Activated CD4-positive, alpha-beta T cell treated with anti-CD3 and anti-CD28 coated beads, Interleukin-2, Interleukin-6, amounts not matched to agents 100 ng/mL and 50 ng/mL, durations not matched to agents 16 hours and 8 hours (primary cell): ENCODE measurements at regions not wholly inside any gene's neighbourhood (a gene's known extent, or its start where the extent isn't known, plus 50 kb on each side); places are given as distances from the start of the nearest gene placed in this dataset.

Experiments used
- DNase-seq: peaks from one replicate; pipeline ENCODE4 v3.0.0-alpha.2; 2020

DNA sequence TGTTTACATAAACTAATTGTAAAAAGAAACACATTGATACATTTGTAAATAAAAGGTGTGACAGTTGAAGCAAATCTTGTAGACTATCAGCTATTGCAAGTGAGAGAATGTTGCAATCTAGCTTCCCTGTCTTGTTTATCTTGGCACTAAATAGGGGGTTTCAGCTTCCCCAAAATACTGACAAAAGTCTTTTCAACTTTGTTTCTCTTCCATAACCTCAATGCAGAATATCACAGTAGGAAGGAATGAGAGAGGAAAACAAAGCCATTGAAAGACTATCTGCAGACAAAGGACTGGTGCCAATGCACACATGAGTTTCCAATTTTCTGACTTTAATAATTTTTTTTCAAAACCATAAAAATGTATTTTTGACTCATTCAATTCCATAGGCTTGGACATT is 886.2 kb upstream of the MGAT4C start:
- no peak for DNase-seq

DNA sequence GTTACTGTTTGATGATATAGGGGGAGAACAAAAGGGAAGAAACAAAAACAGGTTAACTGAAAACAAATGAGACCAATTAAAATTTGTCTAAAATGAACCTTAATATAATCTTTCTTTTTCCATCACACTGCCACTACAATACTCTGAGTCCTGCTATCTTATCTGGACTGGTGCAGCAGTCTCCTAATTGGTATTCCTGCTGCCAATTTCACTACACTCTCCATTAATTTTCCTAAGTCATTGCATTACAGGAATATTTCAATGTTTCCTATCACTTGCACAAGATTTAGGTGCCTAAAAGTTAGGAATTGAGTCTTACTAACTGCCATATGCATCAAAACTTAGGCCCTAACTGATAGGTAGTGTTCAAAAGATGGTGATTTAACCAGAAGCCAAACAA is 884.9 kb upstream of the MGAT4C start:
- no peak for DNase-seq

DNA sequence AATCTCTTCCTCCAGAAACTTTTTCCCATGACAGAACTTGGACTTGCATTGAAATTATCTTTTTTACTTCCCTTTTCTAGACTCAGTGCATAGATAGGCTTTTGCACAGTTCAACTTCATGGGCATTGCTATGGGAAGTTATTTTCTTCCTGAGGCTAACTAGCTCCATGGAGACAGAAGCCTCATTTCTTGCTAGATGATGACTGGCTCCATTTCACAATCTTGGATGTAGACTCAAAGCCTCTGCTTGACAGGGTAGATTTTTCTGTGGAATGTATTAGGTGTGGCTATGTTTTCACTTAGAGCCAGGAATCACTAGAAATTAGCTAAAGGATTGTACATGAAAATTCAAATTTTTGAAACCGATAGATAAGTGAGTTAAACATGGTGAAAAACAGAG is 884.1 kb upstream of the MGAT4C start:
- DNase-seq, result no peak

DNA sequence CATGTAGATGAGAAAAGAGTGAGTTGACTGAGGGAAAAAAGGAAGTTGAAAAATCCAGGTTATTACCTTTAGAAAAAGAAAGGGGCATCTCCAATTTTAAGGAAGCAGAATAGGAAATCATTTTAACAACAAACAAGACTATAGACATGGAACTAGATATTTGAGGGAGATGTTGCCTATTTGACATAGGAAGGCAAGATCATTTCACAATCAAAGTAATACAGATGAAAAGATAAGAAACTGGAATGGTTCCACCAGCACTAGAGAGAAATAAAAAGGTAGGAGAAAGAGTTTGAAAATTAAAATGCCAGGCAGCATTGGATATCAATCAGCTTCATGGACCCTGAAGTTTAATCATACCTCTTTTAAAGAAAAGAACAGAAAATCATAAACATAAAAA is 881.0 kb upstream of the MGAT4C start:
- no peak for DNase-seq

DNA sequence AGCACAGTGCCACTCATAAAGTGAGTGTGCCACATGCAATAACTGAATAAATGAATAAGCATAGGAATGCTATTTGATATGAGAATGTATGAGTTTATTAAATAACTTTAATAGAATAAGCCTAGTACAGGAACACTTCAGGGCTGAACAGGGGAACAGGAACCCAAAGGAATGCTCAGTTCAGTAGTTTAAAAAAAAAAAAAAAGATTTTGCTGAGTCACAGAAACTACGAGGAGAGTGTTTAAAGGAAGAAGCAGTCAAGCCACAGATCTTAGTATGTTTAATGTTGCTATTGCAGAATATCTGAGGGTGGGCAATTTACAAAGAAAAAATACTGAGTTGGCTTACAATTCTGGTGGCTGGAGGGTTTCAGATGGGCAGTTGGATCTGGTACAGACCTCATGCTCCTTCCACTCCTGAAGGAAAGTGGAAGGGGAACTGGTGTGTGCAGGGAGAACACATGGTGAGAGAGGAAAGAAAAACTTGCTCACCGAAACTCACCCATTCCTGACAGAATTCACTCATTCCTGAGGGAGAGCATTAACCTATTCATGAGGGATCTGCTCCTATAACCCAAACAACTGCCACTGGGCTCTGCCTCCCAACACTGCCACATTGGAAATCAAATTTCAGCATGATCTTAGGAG is 880.3 kb upstream of the MGAT4C start:
- DNase-seq, result no peak

DNA sequence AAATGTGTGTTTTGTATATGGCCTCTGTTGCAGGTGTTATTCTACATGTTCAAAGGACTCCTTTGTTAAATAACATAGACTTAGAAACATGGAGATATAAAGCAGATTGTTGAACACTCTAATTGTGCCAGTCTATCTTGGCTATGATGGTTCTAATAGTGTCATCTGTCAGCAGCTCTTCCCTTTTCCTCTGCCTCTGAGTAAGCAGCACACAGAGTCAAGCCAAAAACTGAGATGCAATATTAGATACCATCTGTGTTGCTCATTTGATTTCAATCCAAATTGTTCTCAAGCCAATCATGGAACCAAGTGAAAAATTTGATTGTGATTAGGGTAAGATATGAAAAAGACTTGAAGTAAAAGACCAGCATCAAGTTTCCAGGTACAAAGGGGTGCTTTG is 871.1 kb upstream of the MGAT4C start:
- DNase-seq, result no peak

DNA sequence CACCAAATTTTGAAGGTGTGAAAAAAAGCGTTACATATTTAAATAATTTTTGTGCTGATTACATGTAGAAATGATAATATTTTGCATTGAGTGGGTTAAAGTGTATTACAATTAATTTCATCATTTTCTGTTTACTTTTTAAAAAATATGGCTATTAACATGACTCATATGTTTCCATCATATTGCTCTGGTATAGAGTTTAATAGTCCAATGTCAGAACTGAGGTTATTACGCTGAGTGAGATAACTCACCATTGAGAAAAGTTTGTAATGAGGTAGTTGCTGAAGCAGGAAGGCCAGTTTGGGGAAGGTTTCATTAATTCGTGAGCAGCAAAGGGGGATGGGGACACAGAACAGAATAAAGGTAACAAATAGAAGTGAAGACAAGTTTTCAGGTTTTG is 865.7 kb upstream of the MGAT4C start:
- DNase-seq, result no peak

DNA sequence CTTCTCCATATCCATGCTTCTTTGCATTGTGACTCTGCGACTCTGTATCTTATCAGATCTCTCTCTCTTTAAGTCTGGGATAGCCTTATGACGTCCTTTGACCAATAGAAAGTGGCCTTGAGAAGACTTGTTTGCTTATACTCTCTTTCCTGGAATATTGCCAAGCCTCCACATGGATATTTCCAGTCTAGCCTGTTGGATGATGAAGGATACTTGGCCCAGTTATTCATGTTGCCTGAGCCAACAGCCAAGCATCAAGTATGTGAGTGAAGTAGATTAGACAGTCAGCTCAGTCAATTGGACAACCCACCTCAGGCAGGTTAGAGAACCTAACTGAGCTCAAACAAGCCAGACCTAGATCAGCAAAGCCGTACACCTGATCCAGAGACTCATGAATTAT is 864.2 kb upstream of the MGAT4C start:
- no peak for DNase-seq

DNA sequence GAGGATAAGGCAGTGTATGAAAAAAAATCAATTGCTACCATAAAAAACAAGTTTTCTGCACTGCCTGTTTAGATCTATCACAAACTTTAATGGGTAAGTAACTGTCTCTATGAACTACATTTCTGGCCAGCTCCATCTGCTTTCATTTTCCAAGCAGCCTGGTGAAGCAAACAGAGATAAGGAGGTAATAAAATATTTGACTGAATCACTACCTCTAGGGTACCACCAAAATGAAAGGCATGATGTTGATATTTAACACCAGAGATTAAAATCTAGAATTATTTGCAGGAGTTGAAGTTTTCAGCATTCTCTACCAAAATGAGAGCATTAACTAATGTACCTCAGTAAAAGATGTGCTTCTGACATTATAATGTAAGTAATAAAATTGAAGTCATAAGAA is 863.5 kb upstream of the MGAT4C start:
- no peak for DNase-seq

DNA sequence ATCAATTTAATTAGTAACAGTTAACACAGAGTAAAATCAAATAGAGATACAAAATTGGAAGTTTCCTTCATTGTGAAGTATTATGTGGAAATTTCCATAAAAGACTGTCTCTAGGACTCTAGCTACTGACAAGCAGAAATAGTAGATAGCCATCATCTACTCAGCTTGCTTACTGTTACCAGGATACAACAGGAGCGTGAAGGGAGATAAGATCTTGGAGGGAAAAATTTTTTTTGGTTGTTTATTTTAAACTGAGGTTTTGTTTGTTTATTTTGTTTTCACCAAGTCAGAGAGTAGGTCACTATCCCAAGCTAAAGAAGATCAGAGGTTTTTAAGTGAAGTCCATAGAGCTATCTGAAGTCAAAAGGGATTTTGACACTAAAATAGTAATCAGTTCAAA is 861.3 kb upstream of the MGAT4C start:
- no peak for DNase-seq

DNA sequence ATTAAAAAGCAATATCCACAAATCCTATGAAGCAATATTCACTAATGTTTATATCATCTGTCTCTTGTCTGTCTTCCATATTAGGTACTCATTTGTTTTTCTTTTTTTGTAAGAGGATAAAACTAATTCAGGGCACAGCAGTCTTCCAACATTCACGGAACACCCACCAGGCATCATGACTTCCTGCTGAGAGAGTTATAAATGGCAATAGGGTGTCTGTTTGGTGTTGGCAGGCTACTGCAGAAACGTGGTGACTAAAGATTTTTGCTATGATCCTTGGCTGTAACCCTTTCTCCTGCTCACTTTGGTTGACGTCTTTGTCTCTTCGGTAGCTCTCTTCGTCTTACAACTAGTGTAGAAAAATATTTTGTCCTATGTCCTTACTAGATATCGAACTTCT is 860.6 kb upstream of the MGAT4C start:
- DNase-seq, result no peak

DNA sequence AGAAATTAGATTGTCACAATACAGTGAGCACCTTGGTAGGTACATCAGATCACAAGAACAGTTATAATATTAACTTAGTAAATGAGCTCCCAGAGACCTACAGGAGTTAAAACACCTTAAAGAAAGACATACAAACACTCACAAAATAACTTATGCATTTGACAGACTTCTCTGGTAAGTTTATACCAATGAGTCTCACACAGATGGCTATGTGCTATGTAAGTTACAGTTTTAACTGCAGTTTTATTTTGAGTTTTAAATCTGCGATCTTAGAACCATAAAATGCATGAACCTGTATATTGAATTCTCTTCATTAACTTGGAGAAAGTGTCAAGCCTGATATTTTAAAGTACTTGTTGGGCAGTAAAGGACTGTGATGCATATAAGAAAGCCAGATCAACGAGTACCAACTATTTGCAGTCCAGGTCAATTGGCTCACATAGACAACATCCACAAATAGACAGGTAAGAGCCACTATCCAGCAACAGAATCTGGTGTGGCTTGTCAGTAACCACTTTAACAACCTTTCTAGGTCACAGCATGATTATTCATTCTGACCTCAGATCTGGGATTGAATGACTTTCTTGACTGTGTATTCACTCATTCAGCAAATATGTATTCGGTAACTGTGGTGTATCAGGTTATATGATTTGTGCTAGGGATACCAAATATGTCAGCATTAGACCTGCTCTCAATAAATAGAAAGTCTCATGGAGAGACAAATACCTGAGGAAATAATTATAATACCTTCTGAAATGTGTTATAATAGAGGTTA is 856.6 kb upstream of the MGAT4C start:
- no peak for DNase-seq

DNA sequence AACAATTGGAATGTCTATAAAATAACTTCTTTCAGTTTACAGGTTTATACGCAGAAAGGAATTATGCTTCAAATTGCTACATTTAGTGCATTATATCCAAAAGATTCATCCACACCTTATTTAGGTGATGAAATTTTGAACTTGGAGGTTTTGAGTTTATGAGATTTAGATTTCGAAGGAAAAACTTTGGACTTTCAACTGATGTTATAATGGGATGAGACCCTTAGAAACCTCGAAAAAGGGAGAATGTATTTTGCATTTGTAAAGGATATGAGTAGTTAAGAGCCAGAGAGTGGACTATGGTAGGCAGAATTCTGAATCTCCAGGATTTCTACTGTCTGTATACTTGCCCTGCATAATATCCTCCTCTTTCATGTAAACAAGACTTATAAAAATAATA is 851.6 kb upstream of the MGAT4C start:
- DNase-seq, result no peak

DNA sequence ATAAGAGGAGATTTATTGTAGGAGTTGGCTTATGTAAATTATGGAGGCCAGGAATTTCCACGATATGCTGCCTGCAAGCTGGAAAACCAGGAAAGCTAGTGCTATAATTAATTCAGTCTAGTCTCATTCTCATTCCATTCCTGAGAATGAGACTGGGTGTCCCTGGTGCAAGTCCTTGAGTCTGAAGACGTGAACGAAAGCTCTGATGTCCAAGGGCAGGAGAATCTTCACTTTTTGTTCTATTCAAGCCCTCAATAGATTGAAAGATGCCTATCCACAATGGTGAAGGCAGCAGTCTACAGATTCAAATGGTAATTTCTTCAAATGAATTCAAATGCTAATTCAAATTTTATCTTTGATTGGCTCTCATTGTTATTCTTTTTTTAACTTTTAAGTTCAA is 851.1 kb upstream of the MGAT4C start:
- DNase-seq, result no peak

DNA sequence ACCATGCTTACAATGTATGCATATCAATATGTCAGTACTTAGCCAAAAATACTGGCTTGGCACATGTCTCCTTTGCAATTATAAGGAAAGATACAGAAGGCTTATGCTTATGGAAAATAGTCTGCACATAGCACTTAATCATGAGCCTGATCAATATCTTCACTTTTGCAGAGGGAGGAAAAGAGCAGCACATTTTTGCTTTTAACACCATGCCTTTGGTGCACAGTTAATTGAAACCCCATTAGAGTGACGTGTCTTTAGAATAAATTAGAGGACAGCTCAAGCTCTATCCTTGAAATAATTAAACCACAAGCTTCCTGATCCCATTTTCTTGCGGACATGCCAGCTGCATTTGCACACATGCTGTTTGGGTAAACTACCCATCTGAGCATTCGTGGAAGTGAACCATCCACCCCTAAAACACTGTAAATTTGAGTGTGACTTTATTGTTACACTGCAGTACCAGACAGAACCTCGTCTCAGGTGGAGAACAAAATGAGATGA is 839.9 kb upstream of the MGAT4C start:
- no peak for DNase-seq

DNA sequence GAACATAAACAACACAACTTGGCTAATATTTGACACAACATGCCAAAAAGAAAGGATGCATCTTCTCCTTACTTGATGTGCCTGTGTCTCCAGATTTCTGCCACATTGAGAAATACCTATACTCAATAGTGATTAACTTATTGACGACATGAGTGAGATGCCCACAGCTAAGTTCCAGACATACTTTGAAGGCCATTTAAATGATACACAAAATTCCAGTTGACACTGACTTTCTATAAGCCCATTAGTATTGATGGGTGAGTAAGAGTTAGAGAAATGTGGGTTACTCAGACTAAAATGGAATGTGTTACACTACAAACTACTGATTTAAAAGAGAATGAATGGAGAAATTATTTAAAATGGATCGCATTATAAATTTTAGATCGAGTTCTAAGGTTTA is 838.2 kb upstream of the MGAT4C start:
- no peak for DNase-seq

DNA sequence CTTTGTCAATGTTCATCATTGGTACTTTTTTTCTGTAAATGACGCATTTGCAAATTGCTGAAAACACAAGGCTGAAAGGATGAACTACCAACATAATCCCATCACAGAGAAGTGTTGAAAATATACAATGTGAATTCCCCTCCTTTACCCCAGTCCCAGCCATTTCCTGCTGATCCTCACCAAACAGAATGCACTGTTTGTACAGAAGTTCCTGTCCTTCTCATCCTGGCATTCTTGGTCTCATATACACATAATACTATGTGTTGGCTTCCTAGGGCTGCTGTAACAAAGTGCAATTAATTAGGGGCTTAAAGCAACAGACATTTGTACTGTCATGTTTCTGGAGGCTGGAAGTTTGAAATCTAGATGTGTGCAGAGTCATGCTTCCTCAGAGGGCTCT is 836.2 kb upstream of the MGAT4C start:
- no peak for DNase-seq

DNA sequence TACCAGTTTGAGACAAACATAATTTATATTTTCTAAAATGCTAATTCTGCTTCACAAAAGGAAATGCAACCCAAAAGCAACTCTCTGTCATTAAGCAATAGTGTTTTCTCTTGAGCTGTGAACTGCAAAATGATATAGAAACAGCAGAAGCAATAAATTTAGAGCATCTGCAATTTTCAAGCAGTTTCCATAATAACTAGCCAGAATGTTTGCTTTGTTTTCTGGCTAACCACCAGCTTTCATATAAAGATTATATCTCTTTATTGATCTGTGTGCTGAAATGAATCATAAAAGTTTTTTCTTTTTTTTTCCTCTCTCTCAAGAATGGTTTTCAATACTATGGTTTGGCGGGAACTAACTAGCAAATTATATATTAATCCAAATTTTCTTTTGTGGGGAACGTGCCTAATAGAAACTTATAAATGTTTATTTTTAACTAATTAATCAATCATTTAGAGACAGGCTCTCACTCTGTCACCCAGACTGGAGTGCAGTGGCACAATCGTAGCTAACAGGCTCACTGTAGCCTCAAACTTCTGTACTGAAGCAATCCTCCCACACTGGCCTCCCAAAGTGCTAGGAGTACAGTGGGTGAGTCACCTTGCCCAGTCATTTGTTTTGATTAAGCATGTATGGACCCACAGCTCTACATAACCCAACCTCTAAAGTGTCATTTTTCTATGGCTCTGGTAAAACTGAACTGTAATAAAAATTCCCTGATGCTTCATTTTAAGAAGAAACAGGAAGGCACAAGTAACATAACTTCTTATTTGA is 830.1 kb upstream of the MGAT4C start:
- no peak for DNase-seq

DNA sequence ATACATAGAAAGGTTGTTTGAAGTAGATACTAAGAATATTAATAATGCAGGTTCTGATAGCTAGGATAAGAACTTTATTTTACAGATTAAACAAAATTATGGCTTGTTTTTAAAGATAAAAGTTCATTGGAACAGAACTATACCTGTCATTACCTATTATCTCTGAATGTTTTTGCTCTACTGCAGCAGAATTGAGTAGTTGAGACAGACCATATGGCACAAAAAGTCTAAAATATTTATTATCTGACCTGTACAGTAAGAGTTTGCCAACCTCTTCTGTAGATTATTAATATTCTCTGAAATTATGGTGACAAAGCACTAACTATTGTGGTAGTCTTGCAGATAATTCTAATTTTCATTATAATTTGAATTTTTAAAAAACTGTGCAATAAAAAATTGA is 829.1 kb upstream of the MGAT4C start:
- DNase-seq, result no peak

DNA sequence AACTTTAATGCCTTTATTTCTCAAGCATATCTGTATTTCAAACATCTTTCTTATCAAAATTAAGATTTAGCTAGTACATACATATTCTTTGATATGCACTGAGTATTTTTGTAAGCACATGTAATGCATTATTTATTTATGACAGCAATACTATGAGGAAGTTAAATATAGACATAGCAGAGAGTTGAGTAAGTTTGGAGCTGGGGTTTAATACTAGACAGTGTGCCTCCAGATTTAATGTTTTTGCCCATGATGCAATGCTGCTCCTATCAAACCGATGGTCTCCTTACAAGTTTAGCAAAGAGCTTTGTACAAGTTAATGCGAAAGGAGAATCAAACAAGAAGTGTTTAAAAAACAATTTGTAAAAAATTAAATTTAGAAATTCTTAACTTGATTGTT is 826.6 kb upstream of the MGAT4C start:
- no peak for DNase-seq

DNA sequence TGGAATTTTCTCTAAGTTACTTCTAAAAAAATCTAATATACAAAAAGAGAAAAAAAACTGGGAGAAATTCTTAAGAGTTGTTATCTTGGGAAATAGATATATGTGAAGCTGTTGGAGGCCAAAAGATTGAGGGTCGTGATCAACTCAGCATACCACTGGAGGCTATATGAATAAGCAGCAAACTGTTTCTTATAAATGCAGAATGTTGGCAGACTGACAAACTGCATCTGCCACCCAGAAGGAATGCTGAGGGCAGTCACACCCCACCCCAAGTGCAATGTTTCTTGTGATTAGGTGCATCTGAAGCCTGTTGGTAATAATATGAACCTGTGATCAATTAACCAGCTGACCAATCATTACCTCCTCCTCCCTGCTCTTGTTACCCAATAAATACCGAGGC is 818.6 kb upstream of the MGAT4C start:
- no peak for DNase-seq

DNA sequence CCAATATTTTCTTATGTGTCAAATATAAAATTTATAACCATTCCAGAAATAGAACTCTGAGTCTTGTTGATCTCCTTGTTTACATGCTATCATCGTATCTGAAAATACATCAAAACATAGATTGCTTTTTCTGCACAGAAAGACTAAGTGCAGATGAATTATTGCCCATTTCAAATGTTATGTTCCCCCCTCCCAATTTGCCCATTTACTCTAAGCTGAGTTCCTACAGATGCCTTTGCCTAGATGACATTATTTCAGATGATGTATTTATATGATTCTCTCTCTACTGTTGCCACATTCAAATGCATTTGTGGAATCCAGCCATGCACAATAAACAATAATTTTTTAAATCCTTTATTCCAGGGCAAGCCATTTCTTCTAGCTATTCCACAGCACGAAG is 810.1 kb upstream of the MGAT4C start:
- DNase-seq, result no peak

DNA sequence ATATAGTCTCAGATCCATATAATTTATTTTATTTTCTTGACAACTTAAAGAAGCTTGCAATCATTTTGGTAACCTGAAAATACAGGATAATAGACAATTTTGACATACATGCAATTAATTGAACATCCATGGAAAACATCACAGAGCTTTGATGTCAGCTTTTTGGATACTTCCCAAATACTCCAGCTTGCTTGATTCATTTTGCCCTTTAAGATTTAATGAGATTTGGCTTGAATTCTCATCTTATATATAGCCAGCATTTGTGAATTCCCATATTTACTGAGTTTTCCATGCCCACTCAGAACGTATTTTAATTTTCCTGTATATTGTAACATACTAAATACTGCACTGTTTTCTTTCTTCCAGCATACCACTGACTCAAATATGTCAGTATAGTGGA is 803.0 kb upstream of the MGAT4C start:
- DNase-seq, result no peak

DNA sequence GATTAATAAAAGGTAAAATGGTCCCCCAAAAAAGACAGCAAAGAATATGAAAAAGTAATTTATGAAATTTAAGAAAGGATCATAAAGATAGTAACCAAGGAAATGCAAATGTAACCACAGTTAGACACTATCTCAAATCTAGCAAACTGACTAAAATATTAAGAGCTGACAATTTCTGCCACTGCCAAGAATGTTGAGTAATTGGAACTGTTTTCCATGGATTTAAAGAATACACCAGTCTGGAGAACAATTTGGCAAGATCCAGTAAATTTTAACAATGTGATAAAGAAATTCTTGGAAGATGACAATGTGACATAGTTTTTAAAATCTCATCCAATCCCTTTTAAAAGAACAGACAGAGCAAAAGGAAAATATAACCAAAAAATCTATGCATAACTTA is 798.0 kb upstream of the MGAT4C start:
- no peak for DNase-seq
